Fibroblast of lung (primary cell): ENCODE measurements at regions not wholly inside any gene's neighbourhood (a gene's known extent, or its start where the extent isn't known, plus 50 kb on each side); places are given as distances from the start of the nearest gene placed in this dataset.

Experiments used
- CTCF ChIP-seq, 2 donors: IDR thresholded peaks in 1 of 2; conservative IDR thresholded peaks in 1 of 2; 1 replicate in 1 of 2; 2 replicates in 1 of 2; pipeline ENCODE4 v1.5.1; 2011 to 2012; ENCODE audit warnings: low read length in 2 of 2, control low read depth in 1 of 2, inconsistent platforms in 1 of 2, low read depth in 1 of 2, mild to moderate bottlenecking in 1 of 2
- EZH2 ChIP-seq: IDR thresholded peaks from 2 replicates; pipeline ENCODE4 v1.5.1; 2012; ENCODE audit warnings: low read length, control low read depth, mild to moderate bottlenecking; ENCODE audit errors: missing control alignments

GRCh38 chr9:12065050-12065449 is 628.1 kb upstream of the TYRP1 start:
- TF ChIP-seq CTCF (conservative IDR thresholded peaks at IDR 0.05 in 1 of 2, IDR thresholded peaks at IDR 0.05 in 1 of 2; ENCODE audit: low read depth in 1 of 2, low read length in 2 of 2) (no peak), EZH2 (no peak)
